HEK293 (cell line): ENCODE measurements at regions not wholly inside any gene's neighbourhood (a gene's known extent, or its start where the extent isn't known, plus 50 kb on each side); places are given as distances from the start of the nearest gene placed in this dataset.

Source experiments
- CTCF ChIA-PET: fragments of 350-600 bp; formaldehyde crosslinking; extraction: SDS; loops from one replicate; lab custom pipeline; 2021; ENCODE audit warnings: antibody characterized with exemption; lab: Yijun Ruan, JAX
- POLR2A ChIA-PET: fragments of 300-600 bp; formaldehyde crosslinking; extraction: SDS; loops from one replicate; lab custom pipeline; 2020; ENCODE audit warnings: antibody characterized with exemption, inconsistent platforms; lab: Yijun Ruan, JAX
- H3K27ac ChIP-seq: fragments of 200-500 bp; sonication (Bioruptor generic); 2 replicates; pipeline ENCODE4 v1.5.1; 2014; ENCODE audit warnings: low read depth, low read length, control low read depth, inconsistent platforms; ENCODE audit errors: extremely low read depth
- H3K36me3 ChIP-seq, 2 experiments: fragments of 200-500 bp in 1 of 2; sonication (Bioruptor generic) in 1 of 2; 1 replicate in 1 of 2; 2 replicates in 1 of 2; pipeline ENCODE4 v1.5.1; 2014 to 2017; ENCODE audit warnings: inconsistent platforms in 2 of 2, low read length in 2 of 2; ENCODE audit not compliant: control insufficient read depth in 2 of 2, insufficient read depth in 1 of 2
- H3K4me1 ChIP-seq: fragments of 200-500 bp; sonication (Bioruptor generic); 2 replicates; pipeline ENCODE4 v1.5.1; 2014; ENCODE audit warnings: mild to moderate bottlenecking, low read length, inconsistent platforms; ENCODE audit not compliant: control insufficient read depth, insufficient read depth
- H3K4me3 ChIP-seq: 2 replicates; pipeline ENCODE4 v1.5.1; 2011; ENCODE audit warnings: low read depth, mild to moderate bottlenecking, control low read depth, low read length, moderate library complexity
- H3K9me3 ChIP-seq: fragments of 200-500 bp; sonication (Bioruptor generic); 2 replicates; pipeline ENCODE4 v1.5.1; 2014; ENCODE audit warnings: low read depth, low read length, inconsistent platforms; ENCODE audit not compliant: control insufficient read depth, insufficient read depth
- GLIS2 ChIP-seq: fragments of 450-650 bp; formaldehyde crosslinking; IDR thresholded peaks from 2 replicates; pipeline ENCODE4 v1.5.1; 2016; ENCODE audit warnings: missing biosample characterization, missing genetic modification characterization
- MYNN ChIP-seq: fragments of 450-650 bp; formaldehyde crosslinking; IDR thresholded peaks from 2 replicates; pipeline ENCODE4 v1.5.1; 2016; ENCODE audit warnings: missing biosample characterization, missing genetic modification characterization, borderline replicate concordance
- SCRT2 ChIP-seq: fragments of 450-650 bp; formaldehyde crosslinking; IDR thresholded peaks from 2 replicates; pipeline ENCODE4 v1.5.1; 2016; ENCODE audit warnings: missing biosample characterization, missing genetic modification characterization
- ZBTB8A ChIP-seq: fragments of 450-650 bp; formaldehyde crosslinking; IDR thresholded peaks from 2 replicates; pipeline ENCODE4 v1.5.1; 2016; ENCODE audit warnings: missing biosample characterization, missing genetic modification characterization
- ZNF133 ChIP-seq: fragments of 450-650 bp; formaldehyde crosslinking; IDR thresholded peaks from 2 replicates; pipeline ENCODE4 v1.5.1; 2016; ENCODE audit warnings: missing biosample characterization, missing genetic modification characterization
- ZNF140 ChIP-seq: fragments of 450-650 bp; formaldehyde crosslinking; IDR thresholded peaks from 2 replicates; pipeline ENCODE4 v1.5.1; 2016; ENCODE audit warnings: missing biosample characterization, missing genetic modification characterization
- ZNF157 ChIP-seq: fragments of 450-650 bp; formaldehyde crosslinking; IDR thresholded peaks from 2 replicates; pipeline ENCODE4 v1.5.1; 2016; ENCODE audit warnings: missing biosample characterization, missing genetic modification characterization
- ZNF223 ChIP-seq: fragments of 450-650 bp; formaldehyde crosslinking; IDR thresholded peaks from 2 replicates; pipeline ENCODE4 v1.5.1; 2016; ENCODE audit warnings: missing biosample characterization, missing genetic modification characterization
- ZNF248 ChIP-seq: fragments of 450-650 bp; formaldehyde crosslinking; IDR thresholded peaks from 2 replicates; pipeline ENCODE4 v1.5.1; 2017; ENCODE audit warnings: missing biosample characterization, missing genetic modification characterization
- ZNF37A ChIP-seq: fragments of 450-650 bp; IDR thresholded peaks from 2 replicates; pipeline ENCODE4 v1.5.1; 2018; ENCODE audit warnings: missing biosample characterization, missing genetic modification characterization
- ZNF473 ChIP-seq: fragments of 450-650 bp; formaldehyde crosslinking; IDR thresholded peaks from 2 replicates; pipeline ENCODE4 v1.5.1; 2017; ENCODE audit warnings: missing biosample characterization, missing genetic modification characterization
- ZNF514 ChIP-seq: fragments of 450-650 bp; formaldehyde crosslinking; IDR thresholded peaks from 2 replicates; pipeline ENCODE4 v1.5.1; 2016; ENCODE audit warnings: missing biosample characterization, missing genetic modification characterization
- ZNF571 ChIP-seq: fragments of 450-650 bp; formaldehyde crosslinking; IDR thresholded peaks from 2 replicates; pipeline ENCODE4 v1.5.0; 2017; ENCODE audit warnings: missing biosample characterization, missing genetic modification characterization
- ZNF654 ChIP-seq: fragments of 450-650 bp; formaldehyde crosslinking; IDR thresholded peaks from 2 replicates; pipeline ENCODE4 v1.5.1; 2016; ENCODE audit warnings: low read depth, missing biosample characterization, missing genetic modification characterization
- ZNF76 ChIP-seq: fragments of 450-650 bp; formaldehyde crosslinking; IDR thresholded peaks from 2 replicates; pipeline ENCODE4; 2016; ENCODE audit warnings: low read depth, missing biosample characterization, missing genetic modification characterization, borderline replicate concordance
- TF ChIP-seq, protein P1 (sequence below): fragments of 450-650 bp; formaldehyde crosslinking; IDR thresholded peaks from 2 replicates; pipeline ENCODE4 v1.5.1; 2016; ENCODE audit warnings: missing biosample characterization, missing genetic modification characterization

DNA sequence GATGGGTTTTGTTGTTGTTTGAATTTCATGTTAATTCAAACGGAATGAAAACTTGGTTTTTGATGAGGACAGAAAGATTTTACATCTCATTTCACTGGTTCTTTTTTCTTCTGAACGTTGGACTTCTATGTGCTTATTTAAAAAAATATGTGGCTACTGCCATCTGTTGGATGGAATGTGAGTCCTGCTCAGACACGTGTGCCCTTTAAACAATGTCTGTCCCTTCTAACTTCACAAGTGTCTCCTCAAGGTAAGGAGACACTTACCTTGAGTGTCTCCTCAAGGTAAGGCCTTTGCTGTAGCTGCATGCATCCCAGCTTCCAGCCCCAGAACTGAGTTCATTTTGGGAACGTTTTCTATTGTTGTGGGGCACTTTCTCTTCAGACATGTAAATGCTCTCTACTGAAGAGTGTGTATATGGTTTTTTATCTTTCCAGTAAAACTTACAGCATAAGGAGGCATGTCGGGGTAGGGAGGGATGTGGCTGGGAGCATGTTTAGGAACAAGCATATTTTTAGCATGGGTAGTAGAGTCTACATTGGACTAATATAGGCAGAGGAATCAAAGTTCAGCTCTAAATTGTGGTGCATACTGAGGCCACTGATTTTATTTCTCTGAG lies 63.1 kb upstream of the UBE3A start:
- ChIA-PET CTCF (interaction anchor here (0.7 to 1.5 kb wide), 3 partner anchors 14 to 513 kb away, joined by 3 read pairs; no protein-coding TSS in a partner anchor), POLR2A (no interaction called here)
- Histone ChIP-seq H3K4me1 (no peaks in the 10 kb centered on the region), H3K27ac (no peak overlapping the region), H3K9me3 (no peaks in the 10 kb centered on the region), H3K4me3 (no peak overlapping the region), H3K36me3 (no peaks in the 10 kb centered on the region)
- no peak for TF ChIP-seq ZNF571 (tag by site-specific recombination)
- peak; percentile 22; the same call in 1 of the 2 replicates for TF ChIP-seq ZNF654

DNA sequence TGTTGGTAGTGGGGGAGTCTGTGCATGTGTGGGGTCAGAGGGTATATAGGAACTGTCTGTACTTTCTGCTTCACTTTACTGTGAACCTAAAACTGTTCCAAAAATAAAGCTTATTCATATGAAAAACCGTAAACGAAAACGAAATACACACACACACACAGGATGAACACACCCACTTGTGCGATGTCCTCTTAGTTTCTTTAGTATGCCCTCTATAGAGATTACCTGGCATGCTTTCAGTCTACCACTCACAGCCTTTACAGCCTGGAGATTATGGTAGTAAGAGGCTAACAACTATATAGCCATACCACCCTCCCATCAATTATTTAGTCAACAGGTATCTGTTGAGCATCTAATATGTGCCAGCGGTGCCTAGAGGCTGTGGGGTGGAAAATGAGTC lies 60.0 kb upstream of the UBE3A start:
- CTCF ChIA-PET, result no interaction called here
- TF ChIP-seq ZBTB8A (tag by site-specific recombination) (no peak), SCRT2 (tag by site-specific recombination) (0 out of 2 replicates have a peak, but pooled peaks have one; percentile 11)
- TF ChIP-seq, all 188 proteins: peak for 1
- POLR2A ChIA-PET, result no interaction called here
- Histone ChIP-seq H3K4me1 (no peaks in the 10 kb centered on the region), H3K9me3 (no peaks in the 10 kb centered on the region), H3K27ac (no peak overlapping the region), H3K36me3 (no peaks in the 10 kb centered on the region), H3K4me3 (no peak overlapping the region)

DNA sequence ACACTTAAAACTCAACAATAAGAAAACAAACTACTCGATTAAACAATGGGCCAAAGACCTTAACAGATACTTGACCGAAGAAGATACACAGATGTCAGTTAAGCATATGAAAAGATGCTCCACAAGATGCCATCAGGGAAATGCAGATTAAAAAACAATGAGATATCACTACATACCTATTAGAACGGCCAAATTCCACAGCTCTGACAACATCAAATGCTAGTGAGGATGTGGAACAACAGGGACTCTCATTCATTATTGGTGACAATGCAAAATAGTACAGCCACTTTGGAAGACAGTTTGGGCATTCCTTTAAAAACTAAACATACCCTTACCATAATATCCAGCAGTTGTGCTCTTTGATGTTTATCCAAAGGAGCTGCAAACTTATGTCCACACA lies 59.1 kb upstream of the UBE3A start:
- no peak overlapping the region for H3K4me3 ChIP-seq
- ChIA-PET CTCF (no interaction called here), POLR2A (no interaction called here)
- no peaks in the 10 kb centered on the region for H3K4me1 ChIP-seq
- no peak overlapping the region for H3K27ac ChIP-seq
- H3K9me3 ChIP-seq, result no peaks in the 10 kb centered on the region
- no peaks in the 10 kb centered on the region for H3K36me3 ChIP-seq
- no peak for TF ChIP-seq ZNF76

DNA sequence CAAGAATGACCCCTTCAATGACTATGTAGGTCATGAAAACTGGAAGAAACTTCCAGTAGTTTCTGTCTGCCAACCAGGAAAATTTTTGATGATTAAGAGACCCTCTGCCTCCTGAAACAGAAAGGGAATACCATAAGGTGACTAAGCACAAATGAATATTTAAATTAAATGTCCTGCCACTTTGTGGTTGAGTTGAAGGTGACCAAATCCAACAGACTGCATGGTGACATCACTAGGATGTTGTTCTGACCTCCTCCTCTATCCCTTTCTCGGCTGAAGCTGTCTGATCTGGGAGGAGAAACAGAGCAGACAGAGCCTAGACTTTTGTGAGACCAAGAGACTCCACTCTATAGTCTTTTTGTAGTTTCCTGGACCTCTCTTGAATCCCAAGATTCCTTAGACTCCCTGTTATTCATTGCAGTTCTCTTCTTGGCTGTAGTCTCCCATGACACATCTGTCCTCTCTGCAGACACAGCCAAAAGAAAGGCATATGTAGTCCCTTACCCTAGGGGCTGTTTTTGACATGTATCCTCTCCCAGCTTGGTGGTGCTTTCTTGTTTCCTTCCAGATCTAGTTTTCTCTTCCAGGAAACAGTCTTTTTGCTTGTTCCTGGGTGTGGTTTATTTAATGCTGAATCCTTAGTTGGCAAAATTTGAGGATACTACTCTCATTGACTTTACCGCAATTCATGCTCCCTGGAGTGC lies 55.2 kb upstream of the UBE3A start:
- Histone ChIP-seq H3K4me1 (no peaks in the 10 kb centered on the region), H3K27ac (no peak overlapping the region), H3K36me3 (no peaks in the 10 kb centered on the region), H3K4me3 (no peak overlapping the region), H3K9me3 (no peaks in the 10 kb centered on the region)
- POLR2A ChIA-PET, result no interaction called here
- no peak for TF ChIP-seq ZNF514
- TF ChIP-seq ZNF133 (tag by site-specific recombination), result no peak
- no peak for TF ChIP-seq ZNF223 (tag by site-specific recombination)
- no peak for TF ChIP-seq ZNF473 (tag by site-specific recombination)
- TF ChIP-seq ZNF248, result no peak
- TF ChIP-seq, protein P1, sequence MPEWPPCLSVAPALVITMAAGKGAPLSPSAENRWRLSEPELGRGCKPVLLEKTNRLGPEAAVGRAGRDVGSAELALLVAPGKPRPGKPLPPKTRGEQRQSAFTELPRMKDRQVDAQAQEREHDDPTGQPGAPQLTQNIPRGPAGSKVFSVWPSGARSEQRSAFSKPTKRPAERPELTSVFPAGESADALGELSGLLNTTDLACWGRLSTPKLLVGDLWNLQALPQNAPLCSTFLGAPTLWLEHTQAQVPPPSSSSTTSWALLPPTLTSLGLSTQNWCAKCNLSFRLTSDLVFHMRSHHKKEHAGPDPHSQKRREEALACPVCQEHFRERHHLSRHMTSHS (tag by site-specific recombination), result no peak
- TF ChIP-seq ZNF157 (tag by site-specific recombination), result no peak
- TF ChIP-seq ZNF37A (tag by site-specific recombination), result no peak
- TF ChIP-seq MYNN (tag by site-specific recombination), result no peak
- no peak for TF ChIP-seq ZNF140 (tag by site-specific recombination)
- TF ChIP-seq GLIS2, result no peak
- CTCF ChIA-PET, result no interaction called here
